ENCODE measurements at regions not wholly inside any gene's neighbourhood (a gene's known extent, or its start where the extent isn't known, plus 50 kb on each side); places are given as distances from the start of the nearest gene placed in this dataset.

DNA sequence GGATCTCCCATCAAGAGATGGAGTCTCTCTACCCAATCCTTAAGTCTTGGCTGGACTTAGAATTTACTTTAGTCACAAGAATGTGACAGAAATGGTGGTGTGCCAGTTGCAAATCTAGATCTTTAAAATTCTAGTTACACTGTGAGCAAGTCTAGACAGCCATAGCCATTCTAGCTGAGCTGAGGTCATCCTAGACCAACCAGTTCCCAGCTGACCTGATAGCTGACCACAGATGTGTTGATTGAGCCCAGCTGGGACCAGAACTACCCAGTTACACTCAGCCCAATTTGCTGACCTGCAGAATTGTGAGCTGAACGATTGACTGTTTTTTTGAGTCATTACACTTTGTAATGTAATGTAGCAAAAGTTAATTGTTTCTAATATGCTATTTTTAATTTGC lies 251.8 kb downstream of the ADGRL2 start:
- TF ChIP-seq, protein P1, sequence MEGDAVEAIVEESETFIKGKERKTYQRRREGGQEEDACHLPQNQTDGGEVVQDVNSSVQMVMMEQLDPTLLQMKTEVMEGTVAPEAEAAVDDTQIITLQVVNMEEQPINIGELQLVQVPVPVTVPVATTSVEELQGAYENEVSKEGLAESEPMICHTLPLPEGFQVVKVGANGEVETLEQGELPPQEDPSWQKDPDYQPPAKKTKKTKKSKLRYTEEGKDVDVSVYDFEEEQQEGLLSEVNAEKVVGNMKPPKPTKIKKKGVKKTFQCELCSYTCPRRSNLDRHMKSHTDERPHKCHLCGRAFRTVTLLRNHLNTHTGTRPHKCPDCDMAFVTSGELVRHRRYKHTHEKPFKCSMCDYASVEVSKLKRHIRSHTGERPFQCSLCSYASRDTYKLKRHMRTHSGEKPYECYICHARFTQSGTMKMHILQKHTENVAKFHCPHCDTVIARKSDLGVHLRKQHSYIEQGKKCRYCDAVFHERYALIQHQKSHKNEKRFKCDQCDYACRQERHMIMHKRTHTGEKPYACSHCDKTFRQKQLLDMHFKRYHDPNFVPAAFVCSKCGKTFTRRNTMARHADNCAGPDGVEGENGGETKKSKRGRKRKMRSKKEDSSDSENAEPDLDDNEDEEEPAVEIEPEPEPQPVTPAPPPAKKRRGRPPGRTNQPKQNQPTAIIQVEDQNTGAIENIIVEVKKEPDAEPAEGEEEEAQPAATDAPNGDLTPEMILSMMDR (IDR thresholded peaks at IDR 0.05; ENCODE audit: borderline replicate concordance, control extremely low read depth, extremely low read depth, insufficient read depth, missing control alignments) = no peak
- no peak for DNase-seq (ENCODE audit: low spot score)
- in situ Hi-C loops (cut with MboI; ENCODE audit: low sequenced_read_pairs, unreplicated experiment) = no loop called here

GRCh38 chr1:82048596-82048995 lies 247.9 kb downstream of the ADGRL2 start:
- TF ChIP-seq, protein P1 (IDR thresholded peaks at IDR 0.05; ENCODE audit: borderline replicate concordance, control extremely low read depth, extremely low read depth, insufficient read depth, missing control alignments) = no peak
- in situ Hi-C loops (cut with MboI; ENCODE audit: low sequenced_read_pairs, unreplicated experiment) = no loop called here
- no peak for DNase-seq (ENCODE audit: low spot score)

DNA sequence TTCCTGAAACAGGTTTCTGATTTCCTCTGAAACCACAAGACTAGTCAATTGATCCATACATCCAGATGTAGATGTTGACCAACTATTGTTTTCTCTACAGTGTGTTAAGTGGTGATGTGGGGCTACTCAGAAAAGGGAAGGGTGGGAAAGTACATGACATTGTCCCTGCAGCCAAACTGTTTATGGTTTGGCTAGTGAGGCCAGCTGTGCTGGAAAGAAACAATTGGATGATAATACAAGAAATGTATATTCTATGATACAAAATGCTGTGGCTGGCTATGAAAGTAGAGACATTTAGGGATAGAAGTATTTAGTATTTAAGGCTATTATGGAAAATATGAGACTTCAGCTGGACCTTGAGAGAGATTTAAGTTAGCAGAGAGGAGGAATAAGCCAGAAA lies 244.5 kb downstream of the ADGRL2 start:
- TF ChIP-seq, protein P1 (IDR thresholded peaks at IDR 0.05; ENCODE audit: borderline replicate concordance, control extremely low read depth, extremely low read depth, insufficient read depth, missing control alignments) = no peak
- in situ Hi-C loops (cut with MboI; ENCODE audit: low sequenced_read_pairs, unreplicated experiment) = no loop called here
- DNase-seq (ENCODE audit: low spot score) = no peak

DNA sequence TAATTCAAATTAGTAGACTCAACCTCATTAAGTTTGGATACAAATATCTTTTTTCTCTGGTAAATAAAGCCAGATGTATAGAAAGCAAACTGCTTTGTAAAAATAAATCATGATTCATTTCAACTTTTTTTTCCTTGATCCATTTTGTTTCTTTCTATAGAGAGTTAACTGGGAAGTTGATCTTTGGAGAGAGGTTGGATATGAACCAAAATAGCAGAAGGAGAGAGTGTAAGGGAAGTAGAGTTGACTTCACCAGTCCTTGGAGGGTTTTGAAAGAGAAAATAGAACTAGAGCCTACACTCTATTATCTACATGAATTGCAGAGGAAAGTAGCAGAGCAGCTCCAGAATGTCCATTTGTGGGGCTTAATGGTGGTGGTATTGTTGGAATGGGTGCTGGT lies 243.8 kb downstream of the ADGRL2 start:
- in situ Hi-C loops (cut with MboI; ENCODE audit: low sequenced_read_pairs, unreplicated experiment) = no loop called here
- TF ChIP-seq, protein P1 (IDR thresholded peaks at IDR 0.05; ENCODE audit: borderline replicate concordance, control extremely low read depth, extremely low read depth, insufficient read depth, missing control alignments) = no peak
- no peak for DNase-seq (ENCODE audit: low spot score)

- in situ Hi-C loops (cut with MboI; ENCODE audit: low sequenced_read_pairs, unreplicated experiment) = no loop called here
- DNase-seq (ENCODE audit: low spot score) = no peak
- TF ChIP-seq, protein P1 (IDR thresholded peaks at IDR 0.05; ENCODE audit: borderline replicate concordance, control extremely low read depth, extremely low read depth, insufficient read depth, missing control alignments) = no peak
Measured at GRCh38 chr1:82044111-82044510, 243.4 kb downstream of the ADGRL2 start.

GRCh38 chr1:82042306-82043060 lies 241.7 kb downstream of the ADGRL2 start:
- in situ Hi-C loops (cut with MboI; ENCODE audit: low sequenced_read_pairs, unreplicated experiment) = no loop called here
- TF ChIP-seq, protein P1 (IDR thresholded peaks at IDR 0.05; ENCODE audit: borderline replicate concordance, control extremely low read depth, extremely low read depth, insufficient read depth, missing control alignments) = no peak
- no peak for DNase-seq (ENCODE audit: low spot score)
